Activated T-cell treated with anti-CD3 and anti-CD28 coated beads for 48 hours (primary cell): ENCODE measurements at regions not wholly inside any gene's neighbourhood (a gene's known extent, or its start where the extent isn't known, plus 50 kb on each side); places are given as distances from the start of the nearest gene placed in this dataset.
"Not testable (repeated sequence)": the region's sequence is repeated elsewhere in the genome, so short reads cannot be mapped to it uniquely, and the experiment has no call there.

ENCODE experiments used
- DNase-seq: peaks from one replicate; pipeline ENCODE4 v3.0.0-alpha.2; 2020; ENCODE audit warnings: low read depth

DNA sequence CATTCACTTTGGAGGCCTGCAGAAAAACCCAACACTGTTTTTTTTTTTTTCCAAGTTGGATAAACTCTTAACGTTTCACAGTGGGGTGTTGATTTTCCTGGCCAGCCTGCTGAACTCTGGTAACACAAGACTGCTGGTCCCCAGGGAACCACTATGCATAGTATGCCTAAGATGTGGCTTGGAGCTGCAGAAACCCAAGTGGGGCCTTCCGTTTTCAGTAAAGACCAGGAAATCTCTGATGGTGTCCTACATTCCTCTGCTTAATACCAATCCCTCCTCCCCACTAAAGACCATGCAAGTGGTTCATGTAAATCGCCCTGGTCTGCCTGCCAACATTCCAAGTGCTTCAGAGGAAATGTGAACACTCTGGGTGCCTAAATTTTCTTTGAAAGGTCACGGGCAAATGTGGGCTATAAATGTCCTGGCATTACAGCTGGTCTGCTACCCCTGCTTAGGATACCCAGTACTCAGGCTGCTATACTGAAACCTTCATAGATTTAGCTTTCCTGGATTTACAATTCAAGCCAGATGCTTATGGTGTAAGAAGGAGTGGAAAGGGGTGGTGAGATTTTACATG lies 615.4 kb downstream of the MAFB start:
- DNase-seq: no peak

GRCh38 chr20:40072907-40073306 lies 616.1 kb downstream of the MAFB start:
- DNase-seq: no peak

- DNase-seq: no peak
Measured at GRCh38 chr20:40056171-40056570, 632.9 kb downstream of the MAFB start.

GRCh38 chr20:40055711-40056110 lies 633.3 kb downstream of the MAFB start:
- no peak for DNase-seq

- no peak for DNase-seq
Measured at GRCh38 chr20:40054311-40054710, 634.7 kb downstream of the MAFB start.

DNA sequence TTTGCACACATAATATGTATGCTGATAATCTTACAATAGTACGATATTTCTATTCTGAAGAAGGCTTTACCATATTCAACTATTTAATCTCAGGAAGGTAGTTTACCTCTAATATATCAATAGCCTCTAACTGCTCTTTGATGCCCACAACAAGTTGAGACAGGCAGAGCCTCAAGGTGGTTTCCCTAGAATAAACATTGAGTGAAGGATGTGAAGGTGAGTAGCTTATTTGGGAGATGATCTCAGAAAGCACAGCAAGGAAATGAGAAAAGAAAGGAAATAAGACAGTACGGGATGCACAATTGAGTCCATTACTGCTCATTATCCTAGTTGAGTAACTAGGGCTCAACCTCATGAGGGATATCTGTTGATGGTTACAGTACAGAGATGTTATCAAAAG lies 638.4 kb downstream of the MAFB start:
- DNase-seq: no peak

- DNase-seq: no peak
Measured at GRCh38 chr20:40049854-40050253, 639.2 kb downstream of the MAFB start.

DNA sequence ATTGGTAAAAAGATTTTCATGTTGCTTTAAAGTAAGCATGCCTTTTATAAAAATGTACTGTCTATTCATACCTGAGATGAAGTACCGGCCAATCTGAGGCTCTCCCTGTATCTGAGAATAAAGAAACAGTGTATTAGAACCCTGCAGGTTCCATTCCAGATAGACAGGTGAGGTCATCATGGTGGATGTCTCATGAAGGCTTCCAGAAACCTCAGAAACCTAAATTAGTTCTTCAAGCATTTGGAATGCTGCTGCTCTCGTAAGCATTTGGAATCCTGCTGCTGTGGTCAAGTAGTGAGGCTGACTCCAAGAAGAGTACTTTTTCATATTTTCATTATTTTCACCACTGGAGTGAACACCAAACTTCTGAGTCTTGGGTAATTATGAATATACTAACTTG lies 642.3 kb downstream of the MAFB start:
- no peak for DNase-seq

DNA sequence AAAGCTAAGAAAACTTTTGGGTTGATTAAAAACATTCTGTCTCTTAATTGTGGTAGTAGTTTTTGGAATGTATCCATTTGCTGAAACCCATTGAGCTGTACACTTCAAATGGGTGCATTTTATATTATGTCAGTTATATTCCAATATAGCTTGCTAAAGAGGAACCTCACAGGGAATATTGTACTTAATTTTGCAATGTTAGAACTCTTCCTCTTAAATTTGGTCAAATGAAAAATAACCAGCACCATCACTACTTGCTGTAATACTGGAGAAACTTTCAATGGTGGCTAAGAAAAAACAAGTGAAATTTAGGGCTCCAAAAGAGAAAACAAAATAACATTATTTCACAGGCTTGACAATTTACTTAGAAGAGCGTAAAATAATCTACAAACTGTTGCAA lies 651.5 kb downstream of the MAFB start:
- DNase-seq: no peak

DNA sequence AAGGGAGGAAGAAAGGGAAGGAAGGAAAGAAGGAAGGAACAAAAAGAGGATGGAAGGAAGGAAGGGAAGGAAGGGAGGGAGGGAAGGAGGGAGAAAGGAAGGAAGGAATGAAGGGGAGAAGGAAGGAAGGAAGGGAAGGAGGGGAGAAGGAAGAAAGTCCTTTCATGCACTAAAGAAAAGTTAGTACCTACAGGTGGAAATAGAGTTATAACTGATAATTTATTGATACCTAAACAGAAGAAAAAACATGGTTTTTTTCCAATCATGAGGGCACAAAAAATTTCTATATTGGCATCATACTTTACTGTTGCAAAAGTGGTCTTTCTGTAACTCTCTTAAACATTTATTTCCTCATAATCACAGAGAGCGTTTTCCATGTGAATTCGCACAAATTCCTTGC lies 659.4 kb downstream of the MAFB start:
- DNase-seq: no peak

GRCh38 chr20:40019510-40019909 lies 669.5 kb downstream of the MAFB start:
- DNase-seq: no peak

DNA sequence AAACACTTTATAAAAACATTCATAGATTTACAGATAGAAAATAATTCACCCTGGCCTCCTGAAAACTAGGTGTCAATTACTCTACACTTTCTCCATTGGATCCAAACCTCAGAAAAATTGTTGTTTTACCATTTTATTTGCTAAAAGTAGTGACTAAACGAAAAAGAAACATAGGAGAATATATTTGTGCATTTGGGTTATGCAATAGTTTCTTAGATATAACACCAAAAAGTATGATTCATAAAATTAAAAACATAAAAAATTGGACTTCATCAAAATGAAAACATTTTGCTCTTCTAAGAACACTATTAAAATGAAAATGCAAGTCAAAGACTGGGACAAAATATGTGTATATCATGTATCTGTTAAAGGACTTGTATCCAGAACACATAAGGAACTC lies 671.3 kb downstream of the MAFB start:
- no peak for DNase-seq

GRCh38 chr20:40016890-40017289 lies 672.1 kb downstream of the MAFB start:
- DNase-seq: no peak

DNA sequence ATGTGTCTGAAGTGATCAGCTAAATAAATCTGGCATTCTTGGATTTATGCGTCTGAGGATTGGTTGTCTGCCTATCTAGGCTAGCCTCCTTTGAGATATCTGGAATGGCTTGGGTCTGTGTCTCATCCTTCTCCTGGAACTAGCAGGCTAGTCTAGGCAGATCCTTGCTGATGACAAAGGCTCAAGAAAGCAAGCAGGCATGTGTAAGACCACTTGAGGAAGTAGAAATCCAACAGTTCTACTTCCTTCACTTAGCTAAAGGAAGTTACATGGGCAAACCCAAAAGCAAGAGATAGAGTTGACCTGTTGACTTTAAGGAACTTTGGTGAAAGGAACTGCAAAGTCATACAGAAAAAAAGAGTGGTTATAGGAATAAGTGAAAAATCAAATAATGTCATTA lies 672.6 kb downstream of the MAFB start:
- no peak for DNase-seq

- DNase-seq: not testable (repeated sequence)
Measured at GRCh38 chr20:40012026-40012425, 677.0 kb downstream of the MAFB start.

DNA sequence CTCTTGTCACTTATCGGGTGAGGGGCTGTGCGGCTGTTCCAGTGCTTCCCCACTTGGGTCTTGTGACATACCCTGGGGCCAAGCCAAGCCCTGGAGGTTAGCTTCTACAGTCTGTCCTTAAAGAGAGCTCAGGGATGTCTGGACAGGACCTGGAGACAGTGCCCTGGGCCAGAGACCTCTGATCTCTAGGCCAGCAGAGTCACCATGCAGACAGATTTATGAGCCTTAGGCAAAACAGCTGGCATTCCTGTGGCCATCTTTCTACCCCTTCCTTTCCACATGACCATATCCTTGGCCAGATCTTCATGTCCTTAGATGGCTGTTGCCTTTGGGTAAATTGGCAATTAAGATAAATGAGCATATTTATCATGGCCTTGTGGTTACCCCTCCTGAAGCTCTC lies 678.6 kb downstream of the MAFB start:
- DNase-seq: no peak

- no peak for DNase-seq
Measured at GRCh38 chr20:40009542-40009941, 679.5 kb downstream of the MAFB start.

DNA sequence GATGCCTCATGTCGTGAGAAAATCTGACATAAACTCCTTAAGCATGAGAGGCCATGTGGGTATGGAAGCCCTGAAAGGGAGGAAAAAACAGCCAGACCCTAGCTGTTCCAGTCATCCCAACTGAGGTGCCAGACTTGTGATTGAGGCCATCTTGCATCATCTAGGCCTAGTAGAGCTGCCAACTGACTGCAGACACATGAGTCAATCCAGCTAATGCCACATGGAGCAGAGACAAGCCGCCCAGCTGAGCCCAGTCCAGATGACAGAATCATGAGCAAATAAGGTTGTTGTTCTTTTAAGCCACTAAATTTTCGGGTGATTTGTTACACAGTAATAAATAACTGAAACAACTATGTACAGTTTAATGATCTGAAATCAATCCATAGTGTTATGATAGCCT lies 680.9 kb downstream of the MAFB start:
- DNase-seq: no peak

- DNase-seq: no peak
Measured at GRCh38 chr20:40006168-40006860, 682.7 kb downstream of the MAFB start.

GRCh38 chr20:40004092-40004491 lies 684.9 kb downstream of the MAFB start:
- DNase-seq: not testable (repeated sequence)

GRCh38 chr20:39993742-39994141 lies 695.3 kb downstream of the MAFB start:
- DNase-seq: no peak

GRCh38 chr20:39990692-39991091 lies 698.3 kb downstream of the MAFB start:
- DNase-seq: no peak

DNA sequence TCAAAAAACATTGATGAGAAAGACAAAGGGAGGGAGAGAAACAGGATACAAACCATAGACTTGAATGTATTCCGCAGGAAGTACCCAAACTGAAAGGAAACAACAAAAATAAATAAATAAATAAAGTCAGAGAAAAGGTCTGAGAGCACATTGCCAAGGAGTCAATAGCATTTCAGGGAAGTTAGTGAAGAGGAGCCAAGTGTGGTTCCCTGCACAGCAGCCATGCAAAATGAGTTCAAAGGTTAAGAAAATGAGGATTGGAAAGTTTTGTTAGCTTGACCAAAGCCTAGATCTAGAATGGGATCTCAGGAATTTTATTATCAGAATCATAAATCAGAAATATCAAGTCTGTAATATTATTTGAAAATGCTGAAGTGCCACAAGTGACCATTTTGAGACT lies 700.0 kb downstream of the MAFB start:
- no peak for DNase-seq

DNA sequence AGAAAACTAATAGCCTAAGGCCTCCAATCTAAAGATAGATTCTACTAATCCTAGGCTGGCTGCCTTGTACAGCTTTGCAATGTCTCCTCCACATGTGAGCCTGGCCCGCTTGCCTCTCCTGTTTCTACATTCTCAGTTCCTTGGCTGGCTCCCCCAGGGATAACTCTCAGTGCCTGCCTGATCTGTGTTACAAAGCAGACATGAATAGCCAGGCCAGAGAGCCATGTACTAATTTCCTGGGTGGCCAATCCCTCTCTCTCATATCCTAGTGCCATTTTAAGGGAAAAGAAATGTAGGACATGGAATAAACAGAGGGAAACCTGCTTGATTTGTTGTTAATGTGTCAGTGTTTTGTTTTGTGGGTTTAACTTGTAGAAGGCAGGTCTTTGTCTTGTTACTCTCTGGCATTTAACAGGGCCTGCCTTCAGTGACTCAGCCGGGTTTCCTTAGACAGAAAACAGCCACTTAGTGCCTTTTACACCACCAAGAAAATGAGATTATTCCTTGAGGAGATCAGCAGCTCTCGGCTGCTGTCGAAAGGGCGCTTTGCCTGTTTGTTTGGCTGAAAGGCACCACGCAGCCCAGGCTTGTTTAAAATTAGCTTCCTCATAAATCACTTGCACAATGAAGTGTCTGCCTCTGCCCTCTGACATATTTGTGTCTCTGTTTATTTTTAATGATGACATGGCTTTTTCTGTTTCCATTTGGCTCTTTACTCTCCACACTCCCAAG lies 702.7 kb downstream of the MAFB start:
- no peak for DNase-seq
